ENCODE measurements at regions not wholly inside any gene's neighbourhood (a gene's known extent, or its start where the extent isn't known, plus 50 kb on each side); places are given as distances from the start of the nearest gene placed in this dataset.

DNA sequence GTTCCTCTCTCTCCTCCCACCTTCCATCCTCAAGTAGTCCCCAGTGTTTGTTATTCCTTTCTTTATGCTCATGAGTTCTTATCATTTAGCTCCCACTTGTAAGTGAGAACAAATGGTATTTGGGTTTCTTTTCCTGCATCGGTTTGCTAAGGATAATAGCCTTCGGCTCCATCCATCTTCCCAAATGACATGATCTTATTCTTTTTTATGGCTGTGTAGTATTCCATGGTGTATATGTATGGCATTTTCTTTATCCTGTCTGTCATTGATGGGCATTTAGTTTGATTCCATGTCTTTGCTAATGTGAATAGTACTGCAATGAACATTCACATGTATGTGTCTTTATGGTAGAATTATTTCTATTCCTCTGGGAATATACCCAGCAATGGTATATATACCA lies 62.4 kb upstream of the CFAP161 start:
- TF ChIP-seq, protein P1, sequence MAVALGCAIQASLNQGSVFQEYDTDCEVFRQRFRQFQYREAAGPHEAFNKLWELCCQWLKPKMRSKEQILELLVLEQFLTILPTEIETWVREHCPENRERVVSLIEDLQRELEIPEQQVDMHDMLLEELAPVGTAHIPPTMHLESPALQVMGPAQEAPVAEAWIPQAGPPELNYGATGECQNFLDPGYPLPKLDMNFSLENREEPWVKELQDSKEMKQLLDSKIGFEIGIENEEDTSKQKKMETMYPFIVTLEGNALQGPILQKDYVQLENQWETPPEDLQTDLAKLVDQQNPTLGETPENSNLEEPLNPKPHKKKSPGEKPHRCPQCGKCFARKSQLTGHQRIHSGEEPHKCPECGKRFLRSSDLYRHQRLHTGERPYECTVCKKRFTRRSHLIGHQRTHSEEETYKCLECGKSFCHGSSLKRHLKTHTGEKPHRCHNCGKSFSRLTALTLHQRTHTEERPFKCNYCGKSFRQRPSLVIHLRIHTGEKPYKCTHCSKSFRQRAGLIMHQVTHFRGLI (CRISPR knock-in tag; IDR thresholded peaks at IDR 0.05), result no peak
- TF ChIP-seq ZNF384 (IDR thresholded peaks at IDR 0.05; ENCODE audit: low read depth, low read length) (no peak), PURB (CRISPR knock-in tag; IDR thresholded peaks at IDR 0.05; ENCODE audit: low read depth) (no peak)
- TF ChIP-seq, protein P2, sequence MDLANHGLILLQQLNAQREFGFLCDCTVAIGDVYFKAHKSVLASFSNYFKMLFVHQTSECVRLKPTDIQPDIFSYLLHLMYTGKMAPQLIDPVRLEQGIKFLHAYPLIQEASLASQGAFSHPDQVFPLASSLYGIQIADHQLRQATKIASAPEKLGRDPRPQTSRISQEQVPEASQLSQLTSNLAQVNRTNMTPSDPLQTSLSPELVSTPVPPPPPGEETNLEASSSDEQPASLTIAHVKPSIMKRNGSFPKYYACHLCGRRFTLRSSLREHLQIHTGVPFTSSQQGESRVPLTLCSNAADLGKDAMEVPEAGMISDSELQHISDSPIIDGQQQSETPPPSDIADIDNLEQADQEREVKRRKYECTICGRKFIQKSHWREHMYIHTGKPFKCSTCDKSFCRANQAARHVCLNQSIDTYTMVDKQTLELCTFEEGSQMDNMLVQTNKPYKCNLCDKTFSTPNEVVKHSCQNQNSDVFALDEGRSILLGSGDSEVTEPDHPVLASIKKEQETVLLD (IDR thresholded peaks at IDR 0.05), result no peak
- TF ChIP-seq, protein P3, sequence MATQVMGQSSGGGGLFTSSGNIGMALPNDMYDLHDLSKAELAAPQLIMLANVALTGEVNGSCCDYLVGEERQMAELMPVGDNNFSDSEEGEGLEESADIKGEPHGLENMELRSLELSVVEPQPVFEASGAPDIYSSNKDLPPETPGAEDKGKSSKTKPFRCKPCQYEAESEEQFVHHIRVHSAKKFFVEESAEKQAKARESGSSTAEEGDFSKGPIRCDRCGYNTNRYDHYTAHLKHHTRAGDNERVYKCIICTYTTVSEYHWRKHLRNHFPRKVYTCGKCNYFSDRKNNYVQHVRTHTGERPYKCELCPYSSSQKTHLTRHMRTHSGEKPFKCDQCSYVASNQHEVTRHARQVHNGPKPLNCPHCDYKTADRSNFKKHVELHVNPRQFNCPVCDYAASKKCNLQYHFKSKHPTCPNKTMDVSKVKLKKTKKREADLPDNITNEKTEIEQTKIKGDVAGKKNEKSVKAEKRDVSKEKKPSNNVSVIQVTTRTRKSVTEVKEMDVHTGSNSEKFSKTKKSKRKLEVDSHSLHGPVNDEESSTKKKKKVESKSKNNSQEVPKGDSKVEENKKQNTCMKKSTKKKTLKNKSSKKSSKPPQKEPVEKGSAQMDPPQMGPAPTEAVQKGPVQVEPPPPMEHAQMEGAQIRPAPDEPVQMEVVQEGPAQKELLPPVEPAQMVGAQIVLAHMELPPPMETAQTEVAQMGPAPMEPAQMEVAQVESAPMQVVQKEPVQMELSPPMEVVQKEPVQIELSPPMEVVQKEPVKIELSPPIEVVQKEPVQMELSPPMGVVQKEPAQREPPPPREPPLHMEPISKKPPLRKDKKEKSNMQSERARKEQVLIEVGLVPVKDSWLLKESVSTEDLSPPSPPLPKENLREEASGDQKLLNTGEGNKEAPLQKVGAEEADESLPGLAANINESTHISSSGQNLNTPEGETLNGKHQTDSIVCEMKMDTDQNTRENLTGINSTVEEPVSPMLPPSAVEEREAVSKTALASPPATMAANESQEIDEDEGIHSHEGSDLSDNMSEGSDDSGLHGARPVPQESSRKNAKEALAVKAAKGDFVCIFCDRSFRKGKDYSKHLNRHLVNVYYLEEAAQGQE (IDR thresholded peaks at IDR 0.05; ENCODE audit: borderline replicate concordance), result no peak
- TF ChIP-seq, protein P3 (CRISPR knock-in tag; IDR thresholded peaks at IDR 0.05; ENCODE audit: low read depth), result no peak
- TF ChIP-seq, protein P4, sequence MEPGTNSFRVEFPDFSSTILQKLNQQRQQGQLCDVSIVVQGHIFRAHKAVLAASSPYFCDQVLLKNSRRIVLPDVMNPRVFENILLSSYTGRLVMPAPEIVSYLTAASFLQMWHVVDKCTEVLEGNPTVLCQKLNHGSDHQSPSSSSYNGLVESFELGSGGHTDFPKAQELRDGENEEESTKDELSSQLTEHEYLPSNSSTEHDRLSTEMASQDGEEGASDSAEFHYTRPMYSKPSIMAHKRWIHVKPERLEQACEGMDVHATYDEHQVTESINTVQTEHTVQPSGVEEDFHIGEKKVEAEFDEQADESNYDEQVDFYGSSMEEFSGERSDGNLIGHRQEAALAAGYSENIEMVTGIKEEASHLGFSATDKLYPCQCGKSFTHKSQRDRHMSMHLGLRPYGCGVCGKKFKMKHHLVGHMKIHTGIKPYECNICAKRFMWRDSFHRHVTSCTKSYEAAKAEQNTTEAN (CRISPR knock-in tag; IDR thresholded peaks at IDR 0.05), result no peak
